Activated CD4-positive, alpha-beta T cell treated with anti-CD3 and anti-CD28 coated beads, Interleukin-10, Interleukin-2, amounts not matched to agents 100 ng/mL and 50 ng/mL, durations not matched to agents 16 hours and 8 hours (primary cell): ENCODE measurements at regions not wholly inside any gene's neighbourhood (a gene's known extent, or its start where the extent isn't known, plus 50 kb on each side); places are given as distances from the start of the nearest gene placed in this dataset.
"Not testable (repeated sequence)": the region's sequence is repeated elsewhere in the genome, so short reads cannot be mapped to it uniquely, and the experiment has no call there.

Experiments used
- DNase-seq: peaks from one replicate; pipeline ENCODE4 v3.0.0-alpha.2; 2020

DNA sequence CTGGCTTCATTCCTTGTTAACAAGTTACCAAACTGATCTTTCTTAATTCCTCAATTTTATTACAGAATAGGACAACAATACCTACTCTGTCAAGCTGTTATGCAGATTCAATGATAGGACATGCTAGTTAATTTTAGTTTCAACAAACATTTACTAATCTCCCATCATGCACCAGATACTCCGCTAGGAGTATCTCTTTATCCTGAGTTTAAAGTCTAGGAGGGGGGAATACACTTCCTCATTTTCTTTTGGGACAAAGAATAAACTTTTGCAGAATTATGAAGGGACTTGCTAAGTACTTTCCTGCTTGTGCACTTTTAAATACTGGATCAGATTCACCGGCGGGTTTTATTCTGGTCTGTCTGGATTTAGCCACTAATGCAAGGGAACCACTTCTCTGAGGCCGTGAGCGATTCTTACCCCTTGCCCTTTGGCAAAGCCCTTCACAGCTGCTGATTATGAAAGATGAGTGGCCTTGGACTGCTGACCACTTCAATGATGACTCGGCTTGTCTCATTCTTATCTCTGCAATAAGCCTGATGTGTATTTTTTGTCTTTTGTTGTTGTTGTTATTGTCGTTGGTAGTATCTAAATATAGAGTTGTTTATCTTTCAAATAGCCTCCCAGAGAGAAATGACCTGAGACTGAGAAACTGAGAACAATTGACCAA, 73.9 kb downstream of the RMI1 start:
- DNase-seq = no peak

- DNase-seq = no peak
These were observed 77.1 kb downstream of the RMI1 start for GRCh38 chr9:84057662-84058061.

DNA sequence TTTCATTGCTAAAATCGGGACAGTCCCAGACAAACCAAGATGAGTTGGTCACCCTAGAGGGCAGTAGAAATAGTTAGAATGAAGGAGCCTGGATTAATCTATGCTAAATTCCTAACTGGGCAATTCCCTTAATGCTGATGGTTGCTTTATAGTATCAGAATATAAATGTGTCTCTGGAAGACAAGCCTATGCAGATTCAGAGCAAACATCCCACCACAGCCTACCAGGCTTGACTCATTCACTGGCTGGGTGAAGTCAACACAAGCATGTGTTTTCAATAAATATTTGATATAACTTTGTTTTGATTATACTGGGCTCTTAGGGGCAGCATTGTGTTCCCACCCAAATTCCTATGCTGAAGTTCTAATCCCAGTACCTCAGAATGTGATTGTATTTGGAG, 79.3 kb downstream of the RMI1 start:
- DNase-seq = no peak

GRCh38 chr9:84061613-84062193, 81.1 kb downstream of the RMI1 start:
- DNase-seq = no peak

DNA sequence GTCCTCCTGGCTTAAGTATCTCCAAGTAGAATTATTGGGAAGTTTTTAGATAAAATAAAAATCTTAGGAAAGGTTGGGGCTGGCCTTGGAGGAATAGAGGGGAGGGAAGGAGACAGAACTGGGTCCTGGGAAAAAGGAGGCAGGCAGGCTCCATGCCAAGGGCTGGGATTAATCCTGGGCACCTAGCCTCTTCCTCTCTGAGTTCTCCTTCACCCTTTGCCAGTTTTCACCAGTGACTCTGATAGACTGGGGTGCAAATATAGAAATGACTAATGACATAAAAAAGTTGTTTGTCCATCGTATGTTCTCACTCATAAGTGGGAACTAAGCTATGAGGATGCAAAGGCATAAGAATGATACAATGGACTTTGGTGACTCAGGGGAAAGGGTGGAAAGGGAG, 81.9 kb downstream of the RMI1 start:
- DNase-seq = no peak

DNA sequence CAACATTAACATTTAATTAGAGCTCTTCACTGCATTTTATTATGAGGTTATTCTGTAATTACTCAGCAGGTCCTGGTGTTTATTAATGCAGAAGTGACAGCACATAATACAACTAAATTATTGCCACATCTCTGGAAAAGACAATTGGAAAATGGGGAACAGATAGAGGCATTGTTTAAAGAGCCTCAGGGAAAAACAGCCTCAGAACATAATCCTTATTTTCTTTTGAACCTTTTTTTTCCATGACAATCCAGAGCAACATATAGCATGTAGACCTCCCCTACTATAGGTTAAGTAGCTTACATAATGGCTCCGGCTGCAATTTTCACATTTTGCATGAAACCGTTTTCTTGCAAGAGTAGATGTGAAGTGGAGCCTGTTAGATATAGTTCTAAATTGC, 87.2 kb downstream of the RMI1 start:
- no peak for DNase-seq

DNA sequence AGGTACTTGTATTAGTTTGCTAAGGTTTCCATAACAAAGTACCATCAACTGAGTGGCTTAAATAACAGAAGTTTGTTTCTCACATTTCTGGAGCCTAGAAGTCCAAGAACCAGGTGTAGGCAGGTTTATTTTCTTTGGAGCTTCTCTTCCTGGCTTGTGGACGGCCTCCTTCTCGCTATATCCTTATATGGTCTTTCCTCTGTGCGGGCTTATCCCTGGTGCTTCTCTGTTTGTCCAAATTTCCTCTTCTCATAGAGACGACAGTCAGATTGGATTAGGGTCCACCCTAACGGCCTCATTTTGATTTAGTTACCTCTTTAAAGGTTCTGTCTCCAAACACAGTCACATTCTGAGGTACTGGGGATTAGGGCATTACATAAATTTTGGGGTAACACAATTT, 88.3 kb downstream of the RMI1 start:
- no peak for DNase-seq

DNA sequence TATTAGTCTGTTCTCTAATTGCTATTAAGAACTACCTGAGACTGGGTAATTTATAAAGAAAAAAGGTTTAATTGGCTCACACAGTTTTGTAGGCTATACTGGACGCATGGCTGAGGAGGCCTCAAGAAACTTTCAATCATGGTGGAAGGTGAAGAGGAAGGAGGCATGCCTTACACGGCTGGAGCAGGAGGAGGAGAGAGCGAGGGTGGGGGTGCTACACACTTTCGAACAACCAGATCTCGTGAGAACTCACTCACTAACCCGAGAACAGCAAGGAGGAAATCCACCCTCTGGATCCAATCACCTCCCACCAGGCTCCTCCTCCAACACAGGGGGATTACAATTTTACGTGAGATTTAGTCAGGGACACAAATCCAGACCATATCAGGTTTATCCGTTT, 90.0 kb downstream of the RMI1 start:
- no peak for DNase-seq

DNA sequence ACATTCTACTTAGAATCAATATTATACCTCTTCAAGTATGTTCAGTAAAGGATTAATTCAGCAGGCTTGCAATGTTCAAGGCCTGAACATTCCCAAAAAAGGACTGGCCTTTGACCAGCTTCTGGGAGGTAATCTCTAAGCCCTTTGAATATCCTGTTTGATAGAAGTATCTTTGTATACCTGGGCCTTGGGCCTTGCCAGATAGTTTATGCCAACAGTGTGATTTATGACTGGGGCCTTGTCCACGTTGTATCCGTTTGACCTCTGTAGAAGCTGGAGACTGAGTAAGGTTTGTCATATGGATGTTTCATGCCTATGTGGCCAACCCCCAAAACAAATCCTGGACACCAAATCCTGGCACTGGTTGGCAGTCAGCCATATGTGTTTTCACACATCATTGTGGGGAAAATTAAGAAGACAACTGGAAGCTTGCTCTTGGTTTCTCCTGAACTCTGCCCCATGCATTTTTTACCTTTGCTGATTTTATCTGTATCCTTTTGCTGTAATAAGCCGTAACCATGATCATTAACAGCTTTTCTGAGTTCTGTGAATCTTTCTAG, 92.1 kb downstream of the RMI1 start:
- DNase-seq = no peak

- no peak for DNase-seq
These were observed 94.4 kb downstream of the RMI1 start for GRCh38 chr9:84075004-84075403.

DNA sequence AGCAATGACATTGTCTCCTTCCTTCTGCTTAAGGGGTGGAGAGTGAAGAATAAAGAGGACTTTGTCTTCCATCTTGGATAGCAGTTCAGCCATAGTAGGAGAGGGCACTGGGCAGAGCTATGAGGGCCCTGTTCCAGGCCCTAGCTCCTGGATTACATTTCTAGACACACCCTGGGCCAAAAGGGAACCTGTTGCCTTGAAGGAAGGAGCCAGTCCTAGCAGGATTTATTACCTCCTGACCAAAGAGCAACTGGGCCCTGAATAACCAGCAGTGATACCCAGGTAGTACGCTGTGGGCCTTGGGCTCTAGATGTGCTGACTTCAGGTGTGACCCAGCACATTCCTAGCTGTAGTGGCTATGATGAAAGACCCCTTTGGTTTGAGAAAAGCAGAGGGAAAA, 95.8 kb downstream of the RMI1 start:
- no peak for DNase-seq

GRCh38 chr9:84077816-84078215, 97.2 kb downstream of the RMI1 start:
- not testable (repeated sequence) for DNase-seq

GRCh38 chr9:84079994-84080393, 99.4 kb downstream of the RMI1 start:
- no peak for DNase-seq

- DNase-seq = no peak
These were observed 121.5 kb downstream of the RMI1 start for GRCh38 chr9:84101964-84102632.

- no peak for DNase-seq
These were observed 123.2 kb downstream of the RMI1 start for GRCh38 chr9:84103651-84104377.

- no peak for DNase-seq
These were observed 126.5 kb downstream of the RMI1 start for GRCh38 chr9:84107081-84107480.

GRCh38 chr9:84107995-84108394, 127.4 kb downstream of the RMI1 start:
- DNase-seq = no peak

- DNase-seq = no peak
These were observed 131.1 kb downstream of the RMI1 start for GRCh38 chr9:84111726-84112125.

GRCh38 chr9:84121991-84122523, 141.5 kb downstream of the RMI1 start:
- DNase-seq = no peak

- no peak for DNase-seq
These were observed 142.0 kb downstream of the RMI1 start for GRCh38 chr9:84122572-84122971.

- DNase-seq = peak; percentile 33
These were observed 143.2 kb downstream of the RMI1 start for GRCh38 chr9:84123648-84124406.

DNA sequence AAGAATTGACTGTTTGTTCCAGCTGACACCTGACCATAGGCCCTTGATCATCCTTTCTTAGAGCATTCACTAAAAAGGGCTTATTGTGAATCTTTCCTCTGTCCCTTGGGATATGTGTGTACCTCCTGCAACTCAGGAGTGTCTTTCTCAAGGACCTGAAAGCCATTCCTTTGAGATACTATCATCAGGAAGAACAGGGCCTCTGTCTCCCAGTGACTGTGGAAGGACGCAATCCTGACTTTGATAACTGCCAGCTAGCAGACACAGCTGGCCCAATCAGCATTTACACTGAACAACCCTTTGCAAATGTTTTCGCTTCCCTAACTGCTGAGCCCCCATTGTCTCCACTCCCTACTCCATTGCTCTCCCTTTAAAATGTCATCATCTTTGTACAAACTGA, 144.4 kb downstream of the RMI1 start:
- DNase-seq = no peak

DNA sequence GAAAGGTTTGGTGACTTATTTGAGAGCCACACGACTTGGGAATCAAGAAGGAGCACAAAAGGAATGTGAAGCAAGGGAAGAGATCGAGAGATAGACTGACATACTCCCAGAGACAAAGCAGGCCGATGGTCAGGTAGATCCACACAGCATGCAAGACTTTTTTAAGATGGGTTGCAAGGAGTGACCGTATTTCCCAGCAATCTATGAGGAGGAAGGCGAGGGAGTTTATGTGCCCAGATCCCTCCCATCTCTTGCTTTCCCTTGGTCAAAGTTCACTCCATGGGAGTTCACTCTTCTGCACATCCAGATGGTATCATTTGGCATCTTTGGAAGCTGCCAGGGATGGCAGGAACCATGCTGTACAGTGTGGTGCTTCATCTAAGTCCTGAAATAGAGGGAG, 148.9 kb downstream of the RMI1 start:
- no peak for DNase-seq
